GM12872 (cell line): ENCODE measurements at regions not wholly inside any gene's neighbourhood (a gene's known extent, or its start where the extent isn't known, plus 50 kb on each side); places are given as distances from the start of the nearest gene placed in this dataset.

Source experiments
- TF ChIP-seq, protein P1 (sequence below): IDR thresholded peaks from 3 replicates; pipeline ENCODE4 v1.5.1; 2011; ENCODE audit warnings: low read depth, mild to moderate bottlenecking, low read length, moderate library complexity; ENCODE audit not compliant: insufficient read depth

DNA sequence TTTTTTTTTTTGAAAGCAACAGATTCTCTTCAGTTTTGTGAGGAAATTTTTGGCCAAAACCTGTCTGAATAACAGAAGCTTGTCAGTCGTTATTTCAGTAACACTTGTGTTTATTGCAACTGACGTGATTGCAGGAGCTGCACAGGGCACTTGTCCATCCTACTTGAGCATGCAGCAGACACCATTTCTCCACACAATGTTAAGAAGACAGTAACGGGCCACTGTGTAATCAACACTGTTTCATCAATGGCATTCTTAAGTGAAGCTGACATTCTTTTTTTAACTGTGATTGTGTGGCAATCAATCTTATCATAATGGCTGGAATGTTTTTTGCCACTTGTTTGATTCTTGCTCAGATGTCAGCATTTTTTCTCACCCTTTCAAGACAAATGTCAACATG lies 50.1 kb upstream of the PIEZO2 start:
- TF ChIP-seq, protein P1, sequence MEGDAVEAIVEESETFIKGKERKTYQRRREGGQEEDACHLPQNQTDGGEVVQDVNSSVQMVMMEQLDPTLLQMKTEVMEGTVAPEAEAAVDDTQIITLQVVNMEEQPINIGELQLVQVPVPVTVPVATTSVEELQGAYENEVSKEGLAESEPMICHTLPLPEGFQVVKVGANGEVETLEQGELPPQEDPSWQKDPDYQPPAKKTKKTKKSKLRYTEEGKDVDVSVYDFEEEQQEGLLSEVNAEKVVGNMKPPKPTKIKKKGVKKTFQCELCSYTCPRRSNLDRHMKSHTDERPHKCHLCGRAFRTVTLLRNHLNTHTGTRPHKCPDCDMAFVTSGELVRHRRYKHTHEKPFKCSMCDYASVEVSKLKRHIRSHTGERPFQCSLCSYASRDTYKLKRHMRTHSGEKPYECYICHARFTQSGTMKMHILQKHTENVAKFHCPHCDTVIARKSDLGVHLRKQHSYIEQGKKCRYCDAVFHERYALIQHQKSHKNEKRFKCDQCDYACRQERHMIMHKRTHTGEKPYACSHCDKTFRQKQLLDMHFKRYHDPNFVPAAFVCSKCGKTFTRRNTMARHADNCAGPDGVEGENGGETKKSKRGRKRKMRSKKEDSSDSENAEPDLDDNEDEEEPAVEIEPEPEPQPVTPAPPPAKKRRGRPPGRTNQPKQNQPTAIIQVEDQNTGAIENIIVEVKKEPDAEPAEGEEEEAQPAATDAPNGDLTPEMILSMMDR, result no peak
